ENCODE measurements at regions not wholly inside any gene's neighbourhood (a gene's known extent, or its start where the extent isn't known, plus 50 kb on each side); places are given as distances from the start of the nearest gene placed in this dataset.
A peak's percentile ranks its signal among the peaks of the same experiment; 100 is the strongest.

- Histone ChIP-seq H3K27me3 (no peaks in the 10 kb centered on the region), H3K9me3 (no peaks in the 10 kb centered on the region), H3K4me3 (no peak overlapping the region), H3K4me1 (no peaks in the 10 kb centered on the region), H3K36me3 (no peaks in the 10 kb centered on the region), H3K27ac (no peak overlapping the region)
- no peak for TF ChIP-seq POLR2A (IDR thresholded peaks at IDR 0.05)
- TF ChIP-seq, protein P1, sequence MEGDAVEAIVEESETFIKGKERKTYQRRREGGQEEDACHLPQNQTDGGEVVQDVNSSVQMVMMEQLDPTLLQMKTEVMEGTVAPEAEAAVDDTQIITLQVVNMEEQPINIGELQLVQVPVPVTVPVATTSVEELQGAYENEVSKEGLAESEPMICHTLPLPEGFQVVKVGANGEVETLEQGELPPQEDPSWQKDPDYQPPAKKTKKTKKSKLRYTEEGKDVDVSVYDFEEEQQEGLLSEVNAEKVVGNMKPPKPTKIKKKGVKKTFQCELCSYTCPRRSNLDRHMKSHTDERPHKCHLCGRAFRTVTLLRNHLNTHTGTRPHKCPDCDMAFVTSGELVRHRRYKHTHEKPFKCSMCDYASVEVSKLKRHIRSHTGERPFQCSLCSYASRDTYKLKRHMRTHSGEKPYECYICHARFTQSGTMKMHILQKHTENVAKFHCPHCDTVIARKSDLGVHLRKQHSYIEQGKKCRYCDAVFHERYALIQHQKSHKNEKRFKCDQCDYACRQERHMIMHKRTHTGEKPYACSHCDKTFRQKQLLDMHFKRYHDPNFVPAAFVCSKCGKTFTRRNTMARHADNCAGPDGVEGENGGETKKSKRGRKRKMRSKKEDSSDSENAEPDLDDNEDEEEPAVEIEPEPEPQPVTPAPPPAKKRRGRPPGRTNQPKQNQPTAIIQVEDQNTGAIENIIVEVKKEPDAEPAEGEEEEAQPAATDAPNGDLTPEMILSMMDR (IDR thresholded peaks at IDR 0.05): peak in 5 of 6 experiments; percentile 29 to 59 (median 56)
- peak in 2 of 3 donors; percentile 31 to 84 for DNase-seq
Measured at GRCh38 chr20:5448449-5449118, 131.8 kb upstream of the PROKR2 start.

DNA sequence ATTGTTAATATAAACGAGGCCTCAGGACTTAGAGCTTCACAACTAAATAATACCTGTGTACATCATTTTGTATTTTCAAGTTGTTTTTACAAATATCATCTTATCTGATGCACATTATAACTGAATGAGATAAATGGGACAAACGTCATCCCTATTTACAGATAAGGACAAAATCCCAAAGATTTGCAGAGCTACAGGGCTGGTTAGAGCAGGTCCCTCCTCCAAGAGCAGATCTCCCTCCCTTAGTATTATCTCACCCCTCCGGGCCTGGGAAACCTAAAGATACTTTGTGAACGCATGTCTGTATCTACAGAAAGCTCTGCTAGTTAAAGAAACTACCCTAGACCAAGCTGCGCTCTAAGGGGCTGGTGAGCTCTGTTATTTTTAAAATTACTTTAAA is 130.4 kb upstream of the PROKR2 start:
- no peak for DNase-seq
- no peaks in the 10 kb centered on the region for H3K36me3 ChIP-seq
- H3K27me3 ChIP-seq: no peaks in the 10 kb centered on the region
- H3K4me3 ChIP-seq: no peak overlapping the region
- no peak for TF ChIP-seq POLR2A (IDR thresholded peaks at IDR 0.05)
- TF ChIP-seq, protein P1 (IDR thresholded peaks at IDR 0.05): no peak
- no peaks in the 10 kb centered on the region for H3K4me1 ChIP-seq
- no peak overlapping the region for H3K27ac ChIP-seq
- no peaks in the 10 kb centered on the region for H3K9me3 ChIP-seq

GRCh38 chr20:5445611-5446010 is 128.9 kb upstream of the PROKR2 start:
- Histone ChIP-seq H3K4me1 (no peaks in the 10 kb centered on the region), H3K27ac (no peak overlapping the region), H3K9me3 (no peaks in the 10 kb centered on the region), H3K4me3 (no peak overlapping the region), H3K27me3 (no peaks in the 10 kb centered on the region), H3K36me3 (no peaks in the 10 kb centered on the region)
- DNase-seq: no peak
- no peak for TF ChIP-seq POLR2A (IDR thresholded peaks at IDR 0.05)
- TF ChIP-seq, protein P1 (IDR thresholded peaks at IDR 0.05): no peak

GRCh38 chr20:5442101-5442500 is 125.3 kb upstream of the PROKR2 start:
- TF ChIP-seq POLR2A (IDR thresholded peaks at IDR 0.05): no peak
- TF ChIP-seq, protein P1 (IDR thresholded peaks at IDR 0.05): no peak
- no peak for DNase-seq
- no peaks in the 10 kb centered on the region for H3K9me3 ChIP-seq
- H3K4me1 ChIP-seq: no peaks in the 10 kb centered on the region
- no peak overlapping the region for H3K27ac ChIP-seq
- H3K4me3 ChIP-seq: no peak overlapping the region
- H3K36me3 ChIP-seq: no peaks in the 10 kb centered on the region
- H3K27me3 ChIP-seq: no peaks in the 10 kb centered on the region

GRCh38 chr20:5434116-5434515 is 117.4 kb upstream of the PROKR2 start:
- Histone ChIP-seq H3K9me3 (no peaks in the 10 kb centered on the region), H3K27ac (no peak overlapping the region), H3K36me3 (no peaks in the 10 kb centered on the region), H3K4me1 (no peaks in the 10 kb centered on the region), H3K4me3 (no peak overlapping the region), H3K27me3 (no peaks in the 10 kb centered on the region)
- DNase-seq: no peak
- no peak for TF ChIP-seq POLR2A (IDR thresholded peaks at IDR 0.05)
- TF ChIP-seq, protein P1 (IDR thresholded peaks at IDR 0.05): no peak

GRCh38 chr20:5433352-5433751 is 116.6 kb upstream of the PROKR2 start:
- Histone ChIP-seq H3K9me3 (no peaks in the 10 kb centered on the region), H3K4me3 (no peak overlapping the region), H3K27ac (no peak overlapping the region), H3K4me1 (no peaks in the 10 kb centered on the region), H3K36me3 (no peaks in the 10 kb centered on the region), H3K27me3 (no peaks in the 10 kb centered on the region)
- TF ChIP-seq, protein P1 (IDR thresholded peaks at IDR 0.05): no peak
- no peak for TF ChIP-seq POLR2A (IDR thresholded peaks at IDR 0.05)
- DNase-seq: no peak

Measured in Peyer's patch (tissue), 4 donors.